C1 segment of cervical spinal cord (tissue), 14 donors: ENCODE measurements at regions not wholly inside any gene's neighbourhood (a gene's known extent, or its start where the extent isn't known, plus 50 kb on each side); places are given as distances from the start of the nearest gene placed in this dataset.

ENCODE experiments used
- DNase-seq, 14 donors: peaks; one replicate each; lab custom pipeline; 2025; lab: John Stamatoyannopoulos, UW

DNA sequence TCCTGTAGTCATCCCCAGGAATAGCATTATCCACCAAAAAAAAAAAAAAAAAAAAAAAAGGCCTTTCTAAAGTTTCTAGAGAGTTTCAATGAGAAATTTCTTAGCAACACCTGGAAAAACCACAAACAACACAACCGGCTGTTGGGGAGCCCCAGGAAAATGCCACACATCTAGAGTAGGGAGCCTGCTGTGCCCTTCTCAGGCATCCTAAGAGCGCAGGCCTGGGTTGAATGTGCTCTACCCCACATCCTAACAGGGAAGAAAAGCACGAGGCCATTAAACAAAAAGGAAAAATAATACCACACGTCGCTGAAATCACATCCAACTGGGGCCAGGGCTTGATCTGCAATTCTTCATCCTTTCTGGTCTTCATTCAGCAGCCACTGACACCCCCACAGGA is 367.5 kb downstream of the TGFB2 start:
- DNase-seq: no peak

DNA sequence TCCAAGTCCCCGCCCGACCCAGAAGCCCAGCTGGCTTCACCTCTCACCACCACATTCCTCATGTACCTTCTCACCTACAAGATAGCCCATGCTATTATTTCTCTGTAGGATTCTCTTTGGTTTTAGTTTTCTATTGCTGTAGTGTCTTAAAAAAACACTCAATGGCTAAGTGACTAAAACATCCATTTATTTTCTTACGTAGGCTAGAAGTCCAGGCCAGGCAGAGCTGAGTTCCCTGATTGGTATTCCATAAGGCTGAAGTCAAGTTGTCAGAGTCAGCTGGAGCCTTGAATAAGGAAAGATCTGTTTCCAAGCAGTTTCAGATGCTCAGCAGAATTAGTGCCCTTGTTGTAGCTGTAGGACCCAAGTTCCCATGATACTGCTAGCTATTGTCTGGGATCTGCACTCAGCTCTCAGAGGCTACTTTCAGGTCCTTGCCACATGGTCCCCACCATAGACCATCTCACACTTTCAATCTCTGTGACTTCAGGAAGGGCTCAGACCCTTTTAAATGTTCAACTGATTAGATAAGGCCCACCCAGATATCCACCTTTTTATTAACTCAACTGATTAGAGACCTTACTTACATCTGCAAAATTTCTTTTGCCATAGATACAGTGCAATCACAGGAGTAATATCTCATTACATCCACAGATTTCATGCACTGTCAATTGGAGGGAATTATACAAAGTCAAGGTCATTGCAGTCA is 371.0 kb downstream of the TGFB2 start:
- no peak for DNase-seq

GRCh38 chr1:218717575-218717974 is 372.4 kb downstream of the TGFB2 start:
- no peak for DNase-seq

GRCh38 chr1:218718206-218718605 is 373.1 kb downstream of the TGFB2 start:
- no peak for DNase-seq

GRCh38 chr1:218718977-218719376 is 373.8 kb downstream of the TGFB2 start:
- no peak for DNase-seq

GRCh38 chr1:218728898-218729565 is 383.9 kb downstream of the TGFB2 start:
- DNase-seq: no peak

DNA sequence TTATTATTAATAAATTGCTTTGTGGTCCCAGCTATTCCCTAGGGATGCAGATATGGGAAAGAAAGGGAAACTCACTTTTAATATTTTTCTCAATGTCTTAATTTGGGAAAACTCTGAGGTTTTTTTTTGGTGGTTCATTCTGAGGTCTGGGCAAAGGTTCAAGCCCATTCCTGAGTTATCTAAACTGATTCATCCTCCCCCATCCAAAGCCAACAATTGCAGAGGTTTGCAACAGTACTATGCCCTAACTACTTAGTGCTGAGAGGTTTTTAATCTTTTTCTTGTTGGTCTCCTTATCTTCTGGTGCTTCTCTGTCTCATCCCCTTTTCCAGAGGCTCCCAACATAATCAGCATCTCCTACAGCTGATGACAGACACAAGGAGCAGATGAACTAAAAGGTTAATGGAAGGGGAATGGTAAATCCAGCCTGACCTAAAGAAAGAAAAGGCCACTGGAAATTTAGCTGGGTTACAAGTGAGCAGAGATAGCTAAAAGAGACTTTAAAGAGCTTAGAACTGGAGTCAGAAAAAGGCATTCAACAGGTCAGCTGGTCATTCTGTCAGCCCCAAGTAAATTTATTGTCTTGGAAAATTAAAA is 390.4 kb downstream of the TGFB2 start:
- DNase-seq: no peak

GRCh38 chr1:218739426-218739825 is 394.3 kb downstream of the TGFB2 start:
- DNase-seq: no peak

DNA sequence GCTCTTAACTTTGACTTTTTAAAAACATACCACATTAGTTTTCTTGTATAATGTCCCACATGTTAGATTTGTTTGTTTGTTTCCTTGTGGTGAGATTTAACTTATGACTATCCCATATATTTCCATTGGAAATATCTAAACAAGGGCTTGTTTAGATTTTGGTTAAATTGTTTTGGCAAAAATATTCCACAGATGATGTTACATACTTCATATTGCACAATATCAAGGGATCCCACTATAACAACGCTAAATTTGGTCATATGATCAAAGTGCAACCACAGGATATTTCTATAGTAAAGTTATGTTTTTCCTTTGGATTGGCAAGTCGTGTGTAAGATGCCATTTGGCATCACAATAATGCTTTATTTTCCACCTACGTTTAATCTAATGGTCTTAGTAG is 396.7 kb downstream of the TGFB2 start:
- DNase-seq: no peak

GRCh38 chr1:218742467-218743262 is 397.5 kb downstream of the TGFB2 start:
- DNase-seq: no peak

DNA sequence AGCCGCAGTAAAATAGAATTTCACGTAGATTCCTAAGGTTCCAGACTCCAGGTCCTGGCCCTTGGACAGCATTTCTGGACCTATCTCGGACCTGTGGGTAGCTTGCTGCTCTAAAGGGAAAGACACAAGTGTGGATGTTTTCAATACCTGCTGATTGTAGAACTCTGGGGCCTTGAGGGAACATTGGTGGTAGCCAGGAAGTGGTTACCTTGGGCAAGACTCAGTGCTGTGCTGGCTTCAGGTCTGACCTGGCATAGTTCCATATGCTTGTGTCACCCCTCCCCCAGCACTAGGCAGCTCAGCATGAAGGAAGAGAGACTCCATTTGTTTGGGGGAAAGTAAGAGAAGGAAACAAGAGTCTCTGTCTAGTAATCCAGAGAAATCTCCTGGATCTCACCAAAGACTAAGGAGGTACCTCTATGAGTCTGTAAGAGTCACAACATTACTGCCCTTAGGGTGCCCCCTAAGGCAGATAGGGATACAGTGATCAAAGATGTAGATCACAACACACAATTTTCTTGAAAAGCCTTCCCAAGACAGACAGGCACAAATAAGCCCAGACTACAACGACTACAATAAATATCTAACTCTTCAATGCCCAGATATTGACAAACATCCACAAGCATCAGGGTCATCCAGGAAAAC is 398.8 kb downstream of the TGFB2 start:
- DNase-seq: no peak

- DNase-seq: no peak
These were observed 402.9 kb downstream of the TGFB2 start for GRCh38 chr1:218748071-218748470.

DNA sequence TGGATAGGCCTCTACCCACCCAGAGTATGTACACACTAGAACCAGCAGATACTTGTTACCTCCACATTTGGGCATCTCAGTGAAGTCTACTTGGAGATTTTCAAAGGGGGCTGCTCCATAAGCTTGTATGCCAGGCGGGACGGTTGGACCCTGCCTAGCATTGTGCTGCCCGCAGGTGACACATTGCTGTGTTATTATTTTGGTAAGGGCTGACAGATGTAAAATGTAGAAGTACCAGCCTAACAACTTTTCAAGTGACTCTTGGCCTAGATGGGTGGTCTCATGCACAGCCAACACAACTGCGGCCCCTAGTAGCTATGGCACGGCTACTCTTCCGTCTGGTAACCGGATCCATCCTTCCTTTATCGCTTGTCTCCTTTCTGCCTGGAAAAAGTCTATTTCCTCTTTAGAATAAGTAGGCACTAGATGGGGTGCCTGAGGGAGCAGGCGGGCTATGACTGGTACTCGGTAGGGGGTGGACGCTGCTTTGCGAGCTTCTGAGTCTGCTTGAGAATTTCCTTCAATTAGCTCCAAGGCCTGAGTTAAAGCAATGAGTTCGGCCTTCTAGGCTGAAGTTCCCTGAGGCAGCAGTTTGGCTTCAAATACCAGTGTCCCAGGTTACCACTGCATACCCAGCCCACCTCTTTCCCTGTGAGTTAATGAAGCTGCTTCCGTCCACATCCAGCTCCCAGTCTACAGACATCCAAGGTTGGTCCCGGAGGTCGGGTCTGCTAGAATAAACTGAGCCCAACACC is 405.3 kb downstream of the TGFB2 start:
- no peak for DNase-seq

DNA sequence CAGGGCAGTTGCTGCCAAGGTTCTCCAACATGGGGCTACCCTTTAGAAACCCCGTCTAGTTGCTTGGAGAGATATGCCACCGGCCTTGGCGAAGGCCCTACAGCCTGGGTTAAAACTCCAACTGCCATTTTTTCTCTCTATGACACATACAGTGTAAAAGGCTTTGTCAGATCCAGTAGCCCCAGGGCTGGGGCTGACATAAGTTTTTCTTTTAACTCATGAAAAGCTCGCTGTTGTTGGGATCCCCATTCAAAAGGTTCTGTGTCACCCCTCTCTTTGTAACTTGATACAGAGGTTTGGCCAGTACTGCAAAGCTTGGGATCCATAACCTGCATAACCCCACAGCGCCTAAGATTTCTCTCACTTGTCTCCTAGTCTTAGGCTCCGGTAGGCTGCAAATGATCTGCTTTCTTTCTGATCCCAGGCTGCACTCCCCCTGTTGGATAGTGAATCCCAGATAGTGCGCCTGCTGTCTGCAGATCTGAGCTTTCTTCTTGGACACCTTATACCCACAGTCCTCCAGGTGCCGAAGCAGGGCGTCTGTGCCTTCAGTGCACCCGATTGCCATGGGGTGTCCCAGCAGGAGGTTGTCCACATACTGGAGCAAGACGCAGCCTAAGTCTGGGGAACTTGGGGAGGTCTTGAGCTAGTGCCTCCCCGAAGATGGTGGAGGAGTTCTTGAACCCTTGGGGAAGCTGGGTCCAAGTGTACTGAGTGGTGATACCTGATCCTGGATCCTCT is 406.2 kb downstream of the TGFB2 start:
- DNase-seq: no peak

- DNase-seq: no peak
These were observed 407.0 kb downstream of the TGFB2 start for GRCh38 chr1:218752126-218752525.

DNA sequence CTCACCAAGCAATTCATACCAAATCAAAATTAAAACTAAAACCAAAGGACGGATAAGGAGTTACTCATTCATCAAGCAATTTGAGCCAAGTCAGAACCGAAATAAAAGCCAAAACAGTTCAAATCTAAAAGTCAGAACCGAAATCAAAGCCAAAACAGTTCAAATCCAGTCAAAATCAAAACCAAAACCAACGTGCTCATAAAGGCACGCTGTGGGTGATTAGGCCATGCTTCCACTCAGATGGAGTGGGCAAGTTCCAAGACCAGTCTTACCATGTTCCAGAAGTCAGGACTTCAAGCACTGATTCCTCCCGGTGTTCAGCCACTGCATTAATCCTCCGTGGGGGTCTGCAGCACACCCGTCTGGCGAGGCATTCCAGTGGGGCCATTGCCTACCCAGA is 409.3 kb downstream of the TGFB2 start:
- no peak for DNase-seq

DNA sequence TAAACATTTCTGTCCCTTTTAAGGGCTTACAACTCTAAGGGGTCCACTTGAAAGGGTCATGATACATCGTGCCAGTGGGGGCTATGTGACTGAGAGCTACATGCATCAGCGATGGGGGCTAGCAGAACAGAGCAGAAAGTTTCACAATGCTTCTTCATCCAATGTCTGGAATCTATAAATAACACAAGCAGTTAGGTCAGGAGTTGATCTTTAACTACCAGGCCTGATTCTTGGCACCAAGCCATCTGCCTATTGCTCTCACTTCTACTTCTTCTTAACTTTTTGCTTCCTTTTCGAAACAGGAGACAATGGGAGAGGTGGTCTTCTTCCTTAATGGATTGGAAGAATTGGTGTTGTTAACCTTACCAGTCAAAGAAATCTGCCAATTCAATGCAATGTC is 410.0 kb downstream of the TGFB2 start:
- no peak for DNase-seq

DNA sequence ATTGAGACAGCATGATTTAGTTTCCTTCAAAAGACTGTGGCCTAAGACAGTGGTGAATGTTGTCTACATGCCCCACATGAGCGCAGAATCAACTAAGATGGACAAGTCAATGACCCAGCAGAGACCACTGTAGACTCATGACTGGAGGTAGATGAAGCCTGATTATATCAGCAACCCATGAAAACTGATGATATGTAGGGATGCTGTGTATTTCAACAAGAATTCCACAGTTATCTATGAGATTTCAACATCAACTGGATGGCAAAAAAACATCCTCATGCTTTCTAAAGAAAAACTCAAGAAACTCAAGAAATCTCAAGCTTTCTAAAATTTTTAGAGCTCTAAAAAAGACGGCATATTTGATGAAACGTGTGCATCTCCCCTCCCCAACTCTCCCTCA is 413.9 kb upstream of the LYPLAL1 start:
- no peak for DNase-seq

DNA sequence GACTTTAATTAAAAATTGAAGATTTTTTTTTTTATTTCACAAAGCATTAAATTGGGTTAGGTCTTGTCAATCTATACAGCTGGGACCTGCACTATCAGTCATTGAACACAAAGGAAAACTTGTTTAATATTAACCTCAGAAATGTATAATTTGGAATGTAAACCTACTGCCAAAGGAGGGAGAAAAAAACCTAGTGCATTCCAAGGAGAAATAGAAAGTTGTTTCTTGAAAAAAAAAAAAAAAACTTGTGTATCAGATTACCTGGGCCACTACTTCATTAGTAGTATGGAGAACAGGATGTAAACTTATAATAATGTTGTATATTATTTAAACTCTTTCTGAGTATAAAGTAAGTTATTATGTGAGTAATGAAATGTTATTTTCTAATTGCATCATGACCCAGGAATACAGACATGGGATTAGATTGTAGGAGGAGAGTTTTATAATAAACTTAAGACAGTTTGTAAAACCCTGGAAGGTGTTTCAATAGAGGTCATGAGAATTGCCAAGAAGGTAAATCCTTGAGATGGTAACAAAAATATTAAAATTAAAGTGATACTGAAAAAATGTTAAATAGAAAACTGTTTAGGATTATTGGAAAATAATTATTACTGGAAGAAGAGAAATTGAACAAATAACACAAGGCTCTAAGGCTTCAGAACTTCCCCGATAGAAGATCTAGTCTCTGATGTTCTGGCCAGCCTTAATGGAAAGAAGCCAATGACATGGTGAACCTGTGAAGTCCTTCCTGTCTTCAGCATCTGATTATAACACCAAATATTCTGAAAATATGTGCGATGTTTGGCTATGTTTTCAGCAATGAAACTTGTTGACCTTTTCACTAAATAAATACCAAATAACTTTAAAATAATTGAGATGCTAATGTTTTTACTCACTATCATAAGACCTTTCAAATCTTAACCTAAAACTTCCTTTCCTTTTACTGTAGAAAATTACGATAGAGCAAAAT is 412.8 kb upstream of the LYPLAL1 start:
- DNase-seq: no peak
